ENCODE measurements at regions not wholly inside any gene's neighbourhood (a gene's known extent, or its start where the extent isn't known, plus 50 kb on each side); places are given as distances from the start of the nearest gene placed in this dataset.

- peaks cover 0 to 7% (median 1%) of the 10 kb centered on the region in 4 donors for H3K4me1 ChIP-seq
- no peak for TF ChIP-seq CTCF (IDR thresholded peaks at IDR 0.05)
- TF ChIP-seq POLR2A (IDR thresholded peaks at IDR 0.05) = no peak
- DNase-seq = no peak
Measured at GRCh38 chr10:62640411-62640810, 164.1 kb upstream of the ADO start.

GRCh38 chr10:62643606-62644587, 160.6 kb upstream of the ADO start:
- no peak overlapping the region for H3K27ac ChIP-seq
- no peaks in the 10 kb centered on the region for H3K27me3 ChIP-seq
- no peaks in the 10 kb centered on the region for H3K4me1 ChIP-seq
- H3K4me3 ChIP-seq = no peak overlapping the region
- no peaks in the 10 kb centered on the region for H3K36me3 ChIP-seq
- TF ChIP-seq CTCF (IDR thresholded peaks at IDR 0.05) (no peak), POLR2A (IDR thresholded peaks at IDR 0.05) (no peak)
- H3K9me3 ChIP-seq = no peaks in the 10 kb centered on the region
- no peak for DNase-seq

More at GRCh38 chr10:62640411-62640810, 164.1 kb upstream of the ADO start:
- Histone ChIP-seq H3K4me3 (no peak overlapping the region), H3K9me3 (no peaks in the 10 kb centered on the region), H3K27ac (no peak overlapping the region), H3K36me3 (no peaks in the 10 kb centered on the region), H3K27me3 (no peaks in the 10 kb centered on the region)

GRCh38 chr10:62647375-62648092, 157.0 kb upstream of the ADO start:
- Histone ChIP-seq H3K4me1 (no peaks in the 10 kb centered on the region), H3K4me3 (no peak overlapping the region), H3K36me3 (no peaks in the 10 kb centered on the region), H3K27ac (no peak overlapping the region), H3K27me3 (no peaks in the 10 kb centered on the region), H3K9me3 (no peaks in the 10 kb centered on the region)
- DNase-seq = no peak
- no peak for TF ChIP-seq CTCF (IDR thresholded peaks at IDR 0.05)
- TF ChIP-seq POLR2A (IDR thresholded peaks at IDR 0.05) = no peak

GRCh38 chr10:62648921-62649320, 155.6 kb upstream of the ADO start:
- Histone ChIP-seq H3K9me3 (no peaks in the 10 kb centered on the region), H3K4me1 (no peaks in the 10 kb centered on the region), H3K36me3 (no peaks in the 10 kb centered on the region), H3K27ac (no peak overlapping the region), H3K4me3 (no peak overlapping the region), H3K27me3 (no peaks in the 10 kb centered on the region)
- no peak for TF ChIP-seq POLR2A (IDR thresholded peaks at IDR 0.05)
- no peak for TF ChIP-seq CTCF (IDR thresholded peaks at IDR 0.05)
- no peak for DNase-seq

- DNase-seq = no peak
Measured at GRCh38 chr10:62650411-62650810, 154.1 kb upstream of the ADO start.

More at GRCh38 chr10:62650411-62650810, 154.1 kb upstream of the ADO start:
- no peaks in the 10 kb centered on the region for H3K36me3 ChIP-seq
- TF ChIP-seq POLR2A (IDR thresholded peaks at IDR 0.05) = no peak
- no peak for TF ChIP-seq CTCF (IDR thresholded peaks at IDR 0.05)
- H3K4me1 ChIP-seq = no peaks in the 10 kb centered on the region
- H3K4me3 ChIP-seq = no peak overlapping the region
- no peaks in the 10 kb centered on the region for H3K9me3 ChIP-seq
- no peak overlapping the region for H3K27ac ChIP-seq
- no peaks in the 10 kb centered on the region for H3K27me3 ChIP-seq

Data from Peyer's patch (tissue), 4 donors.